GM06990 (cell line): ENCODE measurements at regions not wholly inside any gene's neighbourhood (a gene's known extent, or its start where the extent isn't known, plus 50 kb on each side); places are given as distances from the start of the nearest gene placed in this dataset.

Experiments used
- DNase-seq: peaks from one replicate; pipeline ENCODE4 v3.0.0-alpha.2; 2011; ENCODE audit not compliant: insufficient read length; ENCODE audit errors: extremely low read depth
- H3K27me3 ChIP-seq: replicated peaks from 2 replicates; pipeline ENCODE4 v1.6.0; 2011; ENCODE audit warnings: low read length; ENCODE audit not compliant: control insufficient read depth, insufficient read depth
- H3K36me3 ChIP-seq: 2 replicates; pipeline ENCODE4 v1.5.1; 2011; ENCODE audit warnings: low read length; ENCODE audit not compliant: control insufficient read depth, insufficient read depth
- H3K4me3 ChIP-seq: replicated peaks from 2 replicates; pipeline ENCODE4 v1.5.1; 2011; ENCODE audit warnings: low read depth, mild to moderate bottlenecking, control low read depth, low read length
- CTCF ChIP-seq: IDR thresholded peaks from 2 replicates; pipeline ENCODE4 v1.5.1; 2011; ENCODE audit warnings: low read length, control low read depth, mild to moderate bottlenecking, inconsistent platforms; ENCODE audit not compliant: insufficient read depth, poor library complexity, severe bottlenecking

- Histone ChIP-seq H3K36me3 (no peaks in the 10 kb centered on the region), H3K27me3 (no peaks in the 10 kb centered on the region), H3K4me3 (no peak overlapping the region)
- no peak for DNase-seq
- TF ChIP-seq CTCF, result no peak
These were observed 95.4 kb upstream of the CNKSR3 start for GRCh38 chr6:154605882-154606370.

GRCh38 chr6:154606457-154606856 lies 96.0 kb upstream of the CNKSR3 start:
- peak; percentile 77 for DNase-seq
- Histone ChIP-seq H3K27me3 (no peaks in the 10 kb centered on the region), H3K36me3 (no peaks in the 10 kb centered on the region), H3K4me3 (no peak overlapping the region)
- no peak for TF ChIP-seq CTCF

- DNase-seq, result no peak
- TF ChIP-seq CTCF, result no peak
- H3K36me3 ChIP-seq, result no peaks in the 10 kb centered on the region
- H3K27me3 ChIP-seq, result no peaks in the 10 kb centered on the region
- no peak overlapping the region for H3K4me3 ChIP-seq
These were observed 96.4 kb upstream of the CNKSR3 start for GRCh38 chr6:154606860-154607259.

GRCh38 chr6:154611241-154611640 lies 100.8 kb upstream of the CNKSR3 start:
- TF ChIP-seq CTCF, result no peak
- Histone ChIP-seq H3K4me3 (no peak overlapping the region), H3K36me3 (no peaks in the 10 kb centered on the region), H3K27me3 (no peaks in the 10 kb centered on the region)
- DNase-seq, result no peak

- no peaks in the 10 kb centered on the region for H3K27me3 ChIP-seq
- no peak for TF ChIP-seq CTCF
- no peak for DNase-seq
These were observed 101.4 kb upstream of the CNKSR3 start for GRCh38 chr6:154611847-154612246.

GRCh38 chr6:154613137-154613676 lies 102.7 kb upstream of the CNKSR3 start:
- no peak for TF ChIP-seq CTCF
- DNase-seq, result no peak
- Histone ChIP-seq H3K36me3 (no peaks in the 10 kb centered on the region), H3K27me3 (no peaks in the 10 kb centered on the region), H3K4me3 (no peak overlapping the region)

More at GRCh38 chr6:154611847-154612246, 101.4 kb upstream of the CNKSR3 start:
- no peaks in the 10 kb centered on the region for H3K36me3 ChIP-seq
- H3K4me3 ChIP-seq, result no peak overlapping the region
